Pancreas (tissue), 10 donors: ENCODE measurements at regions not wholly inside any gene's neighbourhood (a gene's known extent, or its start where the extent isn't known, plus 50 kb on each side); places are given as distances from the start of the nearest gene placed in this dataset.

Source experiments
- ATAC-seq, 4 donors: fragments of 200-7000 bp; cut with Tn5 transposase; one replicate each; pipeline versions ENCODE4 v1.8.0 to v1.9.1; 2020; ENCODE audit warnings: mild to moderate bottlenecking in 4 of 4, moderate library complexity in 4 of 4
- DNase-seq, 6 donors: peaks; one replicate each; pipeline ENCODE4 v3.0.0-alpha.2; 2020
- FAIRE-seq: peaks from 2 replicates; lab custom pipeline; 2012; peaks lifted over from hg19 to GRCh38; lab: Jason Lieb, UNC
- H3K27ac ChIP-seq, 4 donors: fragments of 200-600 bp; sonication (generic); 1 replicate in 3 of 4; 2 replicates in 1 of 4; pipeline versions ENCODE4 v1.5.0 to v1.8.0; 2020
- H3K27me3 ChIP-seq, 4 donors: fragments of 200-600 bp; one replicate each; pipeline ENCODE4 v1.8.0; 2021
- H3K36me3 ChIP-seq, 3 donors: fragments of 200-600 bp; sonication (generic) in 1 of 3; one replicate each; pipeline versions ENCODE4 v1.5.0 to v1.8.0; 2020 to 2021
- H3K4me1 ChIP-seq, 3 donors: fragments of 200-600 bp; one replicate each; pipeline ENCODE4 v1.8.0; 2021
- H3K4me3 ChIP-seq, 4 donors: fragments of 200-600 bp; sonication (generic) in 2 of 4; one replicate each; pipeline versions ENCODE4 v1.5.0 to v1.8.0; 2020 to 2021
- H3K9me3 ChIP-seq, 4 donors: fragments of 200-600 bp; one replicate each; pipeline ENCODE4 v1.8.0; 2021
- WGBS, 2 donors: extraction: QIAGEN DNeasy Blood & Tissue Kit; methylation state at CpG; one replicate each; pipeline ENCODE4 v1.1.7; 2013; 5-methylcytosine and 5-hydroxymethylcytosine counted together
- intact Hi-C, 3 donors: fragments of 100-400 bp; cut with DNase I; formaldehyde crosslinking; loops; one replicate each; pipeline versions ENCODE4 v1.11.1 to v1.14.2; 2022
- TF ChIP-seq, protein P1 (sequence below), 4 donors: fragments of 200-600 bp; sonication (generic) in 3 of 4; IDR thresholded peaks; one replicate each; pipeline versions ENCODE4 v1.5.0 to v1.8.0; 2021; ENCODE audit warnings: antibody characterized with exemption in 4 of 4
- donor health status: healthy with polysubstance abuse.
- donor health status: DM: no; HTN: no; CAD: no; lungs with moderate emphysema.
- donor health status: DM: no; HTN: no; CAD: no.
- donor health status: control.
- donor health status: control.
- donor health status: Bipolar disorder and iron deficiency.
- donor health status: DM: yes; HTN: yes; CAD: no.
- donor health status: DM: no; HTN: no; CAD: no.
- donor health status: DM: no; HTN: no; CAD: no.
- donor health status: DM: yes; HTN: yes; CAD: no.

DNA sequence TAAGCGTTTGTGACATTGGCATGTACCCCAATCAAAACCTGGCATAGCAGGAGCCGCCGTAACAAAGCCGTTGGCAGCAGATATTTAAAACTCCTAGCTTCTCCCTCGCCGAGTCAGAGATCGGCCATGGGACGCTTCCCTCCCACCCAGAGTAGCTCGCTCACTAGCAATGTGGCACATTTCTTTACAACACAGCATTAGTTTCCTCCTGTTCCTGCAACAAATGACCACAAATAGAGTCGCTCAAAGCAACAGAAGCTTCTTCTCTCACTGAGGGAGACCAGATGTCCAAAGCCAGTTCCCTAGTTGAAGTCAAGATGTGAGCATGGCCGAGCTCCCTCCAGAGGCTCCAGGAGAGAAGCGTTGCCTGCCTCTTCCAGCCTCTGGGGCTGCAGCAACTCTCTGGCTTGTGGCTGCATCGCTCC is 106.7 kb downstream of the RBFOX3 start:
- Histone ChIP-seq H3K4me3 (no peak overlapping the region), H3K36me3 (no peaks in the 10 kb centered on the region), H3K9me3 (no peaks in the 10 kb centered on the region), H3K4me1 (no peaks in the 10 kb centered on the region), H3K27ac (no peak overlapping the region), H3K27me3 (peaks cover 0 to 6% (median 0%) of the 10 kb centered on the region in 4 donors)
- WGBS, 2 donors: 59 to 78% methylated on average over 13 of the region's 13 CpGs
- intact Hi-C loops: no loop called here
- FAIRE-seq: no peak
- ATAC-seq: no peak
- DNase-seq: peak in 1 of 6 donors; percentile 2
- TF ChIP-seq, protein P1, sequence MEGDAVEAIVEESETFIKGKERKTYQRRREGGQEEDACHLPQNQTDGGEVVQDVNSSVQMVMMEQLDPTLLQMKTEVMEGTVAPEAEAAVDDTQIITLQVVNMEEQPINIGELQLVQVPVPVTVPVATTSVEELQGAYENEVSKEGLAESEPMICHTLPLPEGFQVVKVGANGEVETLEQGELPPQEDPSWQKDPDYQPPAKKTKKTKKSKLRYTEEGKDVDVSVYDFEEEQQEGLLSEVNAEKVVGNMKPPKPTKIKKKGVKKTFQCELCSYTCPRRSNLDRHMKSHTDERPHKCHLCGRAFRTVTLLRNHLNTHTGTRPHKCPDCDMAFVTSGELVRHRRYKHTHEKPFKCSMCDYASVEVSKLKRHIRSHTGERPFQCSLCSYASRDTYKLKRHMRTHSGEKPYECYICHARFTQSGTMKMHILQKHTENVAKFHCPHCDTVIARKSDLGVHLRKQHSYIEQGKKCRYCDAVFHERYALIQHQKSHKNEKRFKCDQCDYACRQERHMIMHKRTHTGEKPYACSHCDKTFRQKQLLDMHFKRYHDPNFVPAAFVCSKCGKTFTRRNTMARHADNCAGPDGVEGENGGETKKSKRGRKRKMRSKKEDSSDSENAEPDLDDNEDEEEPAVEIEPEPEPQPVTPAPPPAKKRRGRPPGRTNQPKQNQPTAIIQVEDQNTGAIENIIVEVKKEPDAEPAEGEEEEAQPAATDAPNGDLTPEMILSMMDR (IDR thresholded peaks at IDR 0.05): no peak

DNA sequence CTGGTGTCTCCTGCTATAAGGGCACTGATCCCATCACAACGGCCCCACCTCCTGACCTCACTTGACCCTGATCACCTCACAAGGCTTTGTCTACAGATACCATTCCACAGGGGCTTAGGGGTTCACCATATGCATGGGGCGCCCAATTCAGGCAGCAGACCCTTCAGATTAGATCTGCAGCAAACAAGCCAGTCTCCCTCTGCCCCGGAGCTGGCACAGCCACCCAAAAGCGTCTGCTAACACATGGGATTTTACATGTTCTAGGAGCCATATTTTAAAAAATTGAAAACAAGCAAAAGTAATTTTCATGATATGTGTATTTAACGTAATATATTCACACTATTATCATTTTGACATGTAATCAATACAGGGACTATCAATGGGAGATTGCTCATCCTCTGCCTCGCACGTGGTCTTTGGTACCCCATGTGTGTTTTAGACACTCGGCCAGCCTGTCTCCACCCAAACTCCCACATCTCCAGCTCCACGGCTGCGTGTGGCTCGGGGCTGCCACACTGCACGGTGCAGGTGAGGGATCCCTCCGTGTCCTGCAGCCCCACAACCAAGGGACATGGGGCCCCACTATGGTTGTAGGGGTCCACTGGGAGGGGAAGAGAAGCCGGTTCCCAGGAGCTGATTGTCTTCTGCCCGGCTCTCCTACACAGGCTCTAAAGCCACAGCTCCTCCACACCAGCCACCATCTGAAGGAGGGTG is 107.6 kb downstream of the RBFOX3 start:
- Histone ChIP-seq H3K4me1 (no peaks in the 10 kb centered on the region), H3K9me3 (no peaks in the 10 kb centered on the region), H3K27me3 (peaks cover 0 to 6% (median 0%) of the 10 kb centered on the region in 4 donors), H3K36me3 (no peaks in the 10 kb centered on the region), H3K27ac (no peak overlapping the region), H3K4me3 (no peak overlapping the region)
- ATAC-seq: no peak
- intact Hi-C loops: no loop called here
- FAIRE-seq: no peak
- peak in 1 of 6 donors; percentile 20 for DNase-seq
- TF ChIP-seq, protein P1 (IDR thresholded peaks at IDR 0.05): no peak
- 58 to 62% methylated on average over 15 of the region's 15 CpGs for WGBS, 2 donors

DNA sequence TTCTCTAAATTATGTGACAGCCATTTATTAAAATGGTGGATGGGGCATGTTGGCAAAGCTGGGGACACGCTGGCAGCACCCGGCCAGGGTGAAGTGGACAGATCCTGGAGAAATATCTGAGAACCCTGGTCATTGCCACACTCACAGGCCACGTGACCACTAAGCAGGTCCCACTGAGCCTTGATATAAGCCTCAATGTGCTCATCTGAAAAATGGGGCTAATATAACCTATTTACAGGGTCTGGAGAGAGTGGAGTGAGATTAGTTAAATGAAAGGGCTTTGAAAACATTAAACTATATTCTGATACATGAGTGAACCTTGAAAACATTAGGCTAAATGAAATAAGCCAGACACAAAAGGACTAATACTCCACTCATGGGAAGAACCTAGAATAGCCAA is 108.9 kb downstream of the RBFOX3 start:
- TF ChIP-seq, protein P1 (IDR thresholded peaks at IDR 0.05): no peak
- H3K4me1 ChIP-seq: no peaks in the 10 kb centered on the region
- H3K36me3 ChIP-seq: no peaks in the 10 kb centered on the region
- peaks cover 0 to 6% (median 0%) of the 10 kb centered on the region in 4 donors for H3K27me3 ChIP-seq
- no peak for FAIRE-seq
- H3K27ac ChIP-seq: no peak overlapping the region
- H3K9me3 ChIP-seq: no peaks in the 10 kb centered on the region
- no peak for ATAC-seq
- H3K4me3 ChIP-seq: no peak overlapping the region
- DNase-seq: no peak
- WGBS, 2 donors: 69 to 80% methylated on average over 3 of the region's 3 CpGs
- intact Hi-C loops: no loop called here

DNA sequence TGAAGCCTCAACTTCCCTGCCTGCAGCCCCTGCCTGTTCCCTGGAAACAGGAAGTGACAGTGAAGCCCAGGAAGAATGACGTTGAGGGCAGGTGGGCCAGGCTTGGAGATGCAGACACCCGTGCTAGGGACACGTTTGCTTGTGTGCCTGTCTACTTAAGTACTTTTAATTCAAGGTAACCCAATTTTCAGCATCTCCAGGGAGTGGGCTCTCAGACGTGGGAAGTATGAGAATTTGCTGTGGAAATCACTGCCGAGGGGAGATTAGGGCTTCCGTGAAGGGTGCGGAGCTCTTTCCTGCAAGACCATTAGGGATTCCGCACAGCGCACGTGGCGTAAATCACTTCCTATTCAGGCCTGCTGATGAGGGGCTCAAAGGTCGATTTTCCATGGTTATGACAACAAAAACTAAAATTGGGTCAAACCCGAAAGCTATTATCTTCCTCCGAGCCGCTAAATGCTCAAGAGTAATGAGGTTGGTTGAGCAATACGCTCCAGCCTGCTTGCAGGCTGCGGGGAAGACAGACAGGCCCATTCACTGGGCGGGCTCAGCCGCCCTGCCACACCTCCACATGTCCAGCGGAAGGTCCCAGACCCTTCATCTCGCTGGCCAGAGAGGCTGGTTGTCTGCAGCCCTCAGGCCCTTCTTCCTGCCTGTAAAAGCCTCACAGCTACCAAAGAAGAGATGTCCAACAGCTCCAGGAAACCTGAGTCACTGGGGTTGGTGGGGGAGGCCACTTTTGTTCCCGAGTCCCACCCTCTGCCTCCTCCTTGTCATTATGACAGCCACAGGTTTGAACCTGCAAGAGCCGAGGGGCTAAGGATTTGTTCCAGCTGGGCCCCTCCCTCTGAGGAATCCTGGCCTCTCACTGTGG is 109.9 kb downstream of the RBFOX3 start:
- no peaks in the 10 kb centered on the region for H3K4me1 ChIP-seq
- no peak for FAIRE-seq
- 13 to 16% methylated on average over 23 of the region's 23 CpGs for WGBS, 2 donors
- ATAC-seq: peak in 3 of 4 donors; percentile 59 to 78 (median 72)
- no peak for DNase-seq
- peaks cover 0 to 6% (median 0%) of the 10 kb centered on the region in 4 donors for H3K27me3 ChIP-seq
- no peak overlapping the region for H3K27ac ChIP-seq
- intact Hi-C loops: no loop called here
- no peaks in the 10 kb centered on the region for H3K36me3 ChIP-seq
- H3K4me3 ChIP-seq: no peak overlapping the region
- H3K9me3 ChIP-seq: no peaks in the 10 kb centered on the region
- TF ChIP-seq, protein P1 (IDR thresholded peaks at IDR 0.05): no peak
